K562 (cell line): ENCODE measurements at regions not wholly inside any gene's neighbourhood (a gene's known extent, or its start where the extent isn't known, plus 50 kb on each side); places are given as distances from the start of the nearest gene placed in this dataset.

Source experiments
- ATAC-seq: fragments of 200-7000 bp; cut with Tn5 transposase; 3 replicates; pipeline ENCODE4 v1.9.1; 2020; ENCODE audit warnings: moderate library complexity
- BruUV-seq: library from RNA; stranded (reverse); fragments of 400-500 nt; replicated peaks from 2 replicates; lab custom pipeline; 2021; lab: Mats Ljungman, UMichigan
- CTCF ChIA-PET: fragments of 300-600 bp; formaldehyde crosslinking; extraction: SDS; loops from one replicate; lab custom pipeline; 2021; ENCODE audit warnings: low intra/inter-chr PET ratio; lab: Yijun Ruan, JAX
- POLR2A ChIA-PET: fragments of 300-600, 350-650 bp; sonication (Branson Sonifier 250); formaldehyde crosslinking; extraction: SDS; loops from one replicate; lab custom pipeline; 2021; ENCODE audit warnings: antibody characterized with exemption, inconsistent platforms; lab: Yijun Ruan, JAX
- DNase-seq, 4 experiments: peaks; one replicate each; pipeline versions ENCODE4 v3.0.0 to v3.0.0-alpha.2; 2011 to 2018; ENCODE audit warnings: low spot score in 3 of 4, mixed read lengths in 3 of 4; ENCODE audit errors: extremely low read depth in 1 of 4
- FAIRE-seq: peaks from 2 replicates; lab custom pipeline; 2011; peaks lifted over from hg19 to GRCh38; lab: Jason Lieb, UNC
- H2AFZ ChIP-seq: 2 replicates; pipeline ENCODE4 v1.6.0; 2011; ENCODE audit warnings: low read depth, low read length, control low read depth, inconsistent platforms
- H3K27ac ChIP-seq: fragments of 200-600 bp; 3 replicates; pipeline ENCODE4 v1.8.0; 2011; ENCODE audit warnings: low read depth, mild to moderate bottlenecking, control low read depth, inconsistent platforms, low read length, moderate library complexity, mixed read lengths; ENCODE audit errors: extremely low read depth
- H3K27me3 ChIP-seq, 2 experiments: fragments of 300-600 bp in 1 of 2; 2 replicates in 1 of 2; 3 replicates in 1 of 2; pipeline versions ENCODE4 v1.6.0 to v1.8.0; 2011; ENCODE audit warnings: inconsistent platforms in 2 of 2, low read length in 2 of 2, mild to moderate bottlenecking in 1 of 2, mixed read lengths in 1 of 2, moderate library complexity in 1 of 2; ENCODE audit not compliant: control insufficient read depth in 2 of 2, insufficient read depth in 2 of 2
- H3K36me3 ChIP-seq: fragments of 300-600 bp; 3 replicates; pipeline ENCODE4 v1.8.0; 2011; ENCODE audit warnings: mild to moderate bottlenecking, low read length, inconsistent platforms; ENCODE audit not compliant: control insufficient read depth, insufficient read depth
- H3K4me1 ChIP-seq, 2 experiments: fragments of 200-600 bp in 1 of 2; replicated peaks in 1 of 2; 2 replicates in 1 of 2; 3 replicates in 1 of 2; pipeline versions ENCODE4 v1.5.1 to v1.8.0; 2011; ENCODE audit warnings: inconsistent platforms in 2 of 2, low read length in 2 of 2, mild to moderate bottlenecking in 1 of 2, mixed read lengths in 1 of 2, moderate library complexity in 1 of 2; ENCODE audit not compliant: control insufficient read depth in 2 of 2, insufficient read depth in 2 of 2
- H3K4me2 ChIP-seq: 2 replicates; pipeline ENCODE4 v1.6.1; 2011; ENCODE audit warnings: low read length, control low read depth, inconsistent platforms, mixed read lengths; ENCODE audit not compliant: insufficient read depth
- H3K4me3 ChIP-seq: fragments of 200-600 bp; sonication (generic), shearing (Covaris generic); 2 replicates; pipeline ENCODE4 v1.5.1; 2016; ENCODE audit warnings: control low read depth, inconsistent platforms
- H3K79me2 ChIP-seq: fragments of 200-600 bp; 3 replicates; pipeline ENCODE4 v1.8.0; 2011; ENCODE audit warnings: low read length, inconsistent platforms; ENCODE audit not compliant: control insufficient read depth, insufficient read depth
- H3K9ac ChIP-seq, 2 experiments: 2 replicates each; pipeline versions ENCODE4 v1.6.0 to v1.6.1; 2011; ENCODE audit warnings: low read depth in 2 of 2, low read length in 2 of 2, control low read depth in 1 of 2, inconsistent platforms in 1 of 2, mild to moderate bottlenecking in 1 of 2, mixed read lengths in 1 of 2; ENCODE audit not compliant: insufficient read depth in 1 of 2
- H3K9me1 ChIP-seq: one replicate; pipeline ENCODE4 v1.6.0; 2011; ENCODE audit warnings: inconsistent platforms, mild to moderate bottlenecking, low read length, moderate library complexity; ENCODE audit not compliant: control insufficient read depth, insufficient read depth
- H3K9me3 ChIP-seq: replicated peaks from 2 replicates; pipeline ENCODE4 v1.5.1; 2011; ENCODE audit warnings: low read depth, low read length, inconsistent platforms; ENCODE audit not compliant: control insufficient read depth, insufficient read depth
- H4K20me1 ChIP-seq: replicated peaks from 2 replicates; pipeline ENCODE4 v1.6.1; 2011; ENCODE audit warnings: low read length, inconsistent platforms, mixed read lengths; ENCODE audit not compliant: control insufficient read depth, insufficient read depth
- CXXC5 ChIP-seq: fragments of 250-450 bp; sonication (Bioruptor Pico); IDR thresholded peaks from 2 replicates; pipeline ENCODE4 v1.8.0; 2022; ENCODE audit warnings: inconsistent platforms, mild to moderate bottlenecking, moderate library complexity
- IRF9 ChIP-seq: fragments of 450-650 bp; IDR thresholded peaks from 2 replicates; pipeline ENCODE4 v1.6.1; 2016; ENCODE audit warnings: missing biosample characterization, missing genetic modification characterization
- JUND ChIP-seq, 2 experiments: IDR thresholded peaks; 2 replicates in 1 of 2; 3 replicates in 1 of 2; pipeline ENCODE4 v1.6.1; 2011; ENCODE audit warnings: borderline replicate concordance in 2 of 2, low read depth in 2 of 2, low read length in 2 of 2, improper control_type of control experiment in 1 of 2, missing biosample characterization in 1 of 2, missing genetic modification characterization in 1 of 2, missing genetic modification reagents in 1 of 2
- NR2C1 ChIP-seq, 2 experiments: fragments of 450-650 bp; IDR thresholded peaks; 2 replicates each; pipeline ENCODE4 v1.6.1; 2017; ENCODE audit warnings: mild to moderate bottlenecking in 2 of 2, antibody characterized with exemption in 1 of 2, inconsistent platforms in 1 of 2, missing compliant biosample characterization in 1 of 2, missing genetic modification characterization in 1 of 2
- RUNX1 ChIP-seq: sonication (generic); IDR thresholded peaks from 2 replicates; pipeline ENCODE4 v1.6.1; 2016; ENCODE audit warnings: antibody characterized with exemption, low read depth
- SRSF3 ChIP-seq: fragments of 200-400 bp; formaldehyde crosslinking; IDR thresholded peaks from 2 replicates; pipeline ENCODE4 v1.6.1; 2016; ENCODE audit warnings: mild to moderate bottlenecking, low read length, moderate library complexity; ENCODE audit not compliant: insufficient read depth
- ZFX ChIP-seq: sonication (generic); formaldehyde crosslinking; IDR thresholded peaks from 2 replicates; pipeline ENCODE4 v1.8.0; 2022; ENCODE audit warnings: mild to moderate bottlenecking, missing genetic modification reagents, moderate library complexity
- ZNF583 ChIP-seq: fragments of 250-450 bp; sonication (Bioruptor Pico); IDR thresholded peaks from 2 replicates; pipeline ENCODE4 v1.4.0; 2020
- WGBS: fragments of 100-300 bp; shearing (Covaris generic); methylation state at CpG from one replicate; pipeline ENCODE4 v1.1.6; 2016; ENCODE audit warnings: low coverage, mixed read lengths; ENCODE audit not compliant: insufficient coverage; ENCODE audit errors: missing lambda C conversion rate; 5-methylcytosine and 5-hydroxymethylcytosine counted together
- in situ Hi-C: fragments of 300-500 bp; cut with MboI; formaldehyde crosslinking; loops from 4 replicates; pipeline ENCODE4 v1.15.0; 2018; ENCODE audit warnings: inconsistent platforms, mixed read lengths
- intact Hi-C: fragments of 100-400 bp; cut with micrococcal nuclease; formaldehyde crosslinking; loops from 2 replicates; pipeline ENCODE4 v1.14.2; 2022
- TF ChIP-seq, protein P1 (sequence below): fragments of 450-650 bp; IDR thresholded peaks from 2 replicates; pipeline ENCODE4 v1.6.1; 2017; ENCODE audit warnings: antibody characterized with exemption, mild to moderate bottlenecking
- TF ChIP-seq, protein P2 (sequence below), 2 experiments: fragments of 450-650 bp; IDR thresholded peaks; 2 replicates each; pipeline ENCODE4 v1.6.1; 2018; ENCODE audit warnings: mild to moderate bottlenecking in 2 of 2, low read depth in 1 of 2; ENCODE audit not compliant: partially characterized antibody in 2 of 2

DNA sequence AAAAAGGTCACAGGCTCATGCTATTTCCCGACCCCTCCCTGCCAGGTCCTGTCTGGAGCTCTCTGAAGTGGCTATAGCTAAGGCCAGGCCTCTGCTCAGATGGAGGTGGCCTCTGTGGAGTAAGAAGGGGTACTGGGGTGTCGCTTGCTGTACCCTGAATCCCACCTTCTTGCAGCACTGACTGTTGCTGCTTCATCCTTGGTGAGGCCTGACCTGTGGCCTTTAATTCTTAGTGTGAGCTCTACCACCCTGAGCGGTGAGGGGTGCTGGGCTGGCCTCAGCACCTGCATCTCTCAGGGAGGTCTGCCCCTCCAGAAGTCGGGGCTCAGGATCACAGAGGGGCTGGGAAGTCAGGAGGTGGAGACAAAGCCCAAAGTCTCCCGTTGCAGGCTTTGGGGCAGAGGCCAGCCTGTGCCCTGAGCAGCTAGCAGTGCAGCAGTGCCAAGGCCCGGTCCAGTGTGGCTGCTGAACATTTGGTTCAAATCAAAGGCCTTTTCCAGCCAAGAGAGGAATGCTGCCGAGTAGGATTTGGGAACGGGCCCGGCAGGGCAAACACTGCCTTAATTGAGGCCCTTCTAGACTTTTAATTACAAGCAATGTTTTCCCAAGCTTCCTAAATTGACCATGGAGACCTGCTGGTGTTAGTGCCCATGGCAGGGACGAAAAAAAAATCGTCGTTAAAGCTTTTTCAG, 133.5 kb upstream of the HAAO start:
- CTCF ChIA-PET = no interaction called here
- peak overlapping the region; percentile 95 for H2AFZ ChIP-seq
- no peaks in the 10 kb centered on the region for H3K79me2 ChIP-seq
- H3K4me1 ChIP-seq = peaks cover 63 to 77% of the 10 kb centered on the region in 2 experiments
- no peak for FAIRE-seq
- no peaks in the 10 kb centered on the region for H3K9me3 ChIP-seq
- no TSS peak for BruUV-seq
- no peaks in the 10 kb centered on the region for H3K36me3 ChIP-seq
- peak overlapping the region; percentile 91 for H3K27ac ChIP-seq
- H3K4me3 ChIP-seq = no peak overlapping the region
- H3K9me1 ChIP-seq = peaks cover 5% of the 10 kb centered on the region
- peak overlapping the region; percentile 16; the same call in 1 of the 2 replicates for H3K4me2 ChIP-seq
- H4K20me1 ChIP-seq = no peaks in the 10 kb centered on the region
- POLR2A ChIA-PET = interaction anchor here (0.7 to 2.6 kb wide), 4 partner anchors 8 to 36 kb away, joined by 3 to 11 read pairs (median 4); no protein-coding TSS in a partner anchor
- TF ChIP-seq JUND (IDR thresholded peaks at IDR 0.05; ENCODE audit: borderline replicate concordance, low read depth, low read length) (no peak), JUND (tag; IDR thresholded peaks at IDR 0.05; ENCODE audit: borderline replicate concordance, low read depth, low read length) (0 out of 3 replicates have a peak, but pooled peaks have one; percentile 4), IRF9 (tag) (no peak), ZFX (0 out of 2 replicates have a peak, but pooled peaks have one; percentile 43), SRSF3 (0 out of 2 replicates have a peak, but pooled peaks have one; percentile 19), RUNX1 (no peak), ZNF583 (CRISPR knock-in tag) (0 out of 2 replicates have a peak, but pooled peaks have one; percentile 8), CXXC5 (CRISPR knock-in tag) (peak; percentile 20; the same call in 1 of the 2 replicates), NR2C1 (IDR thresholded peaks at IDR 0.05) (peak; percentile 13; the same call in 1 of the 2 replicates), NR2C1 (tag; IDR thresholded peaks at IDR 0.05) (no peak)
- TF ChIP-seq, protein P1, sequence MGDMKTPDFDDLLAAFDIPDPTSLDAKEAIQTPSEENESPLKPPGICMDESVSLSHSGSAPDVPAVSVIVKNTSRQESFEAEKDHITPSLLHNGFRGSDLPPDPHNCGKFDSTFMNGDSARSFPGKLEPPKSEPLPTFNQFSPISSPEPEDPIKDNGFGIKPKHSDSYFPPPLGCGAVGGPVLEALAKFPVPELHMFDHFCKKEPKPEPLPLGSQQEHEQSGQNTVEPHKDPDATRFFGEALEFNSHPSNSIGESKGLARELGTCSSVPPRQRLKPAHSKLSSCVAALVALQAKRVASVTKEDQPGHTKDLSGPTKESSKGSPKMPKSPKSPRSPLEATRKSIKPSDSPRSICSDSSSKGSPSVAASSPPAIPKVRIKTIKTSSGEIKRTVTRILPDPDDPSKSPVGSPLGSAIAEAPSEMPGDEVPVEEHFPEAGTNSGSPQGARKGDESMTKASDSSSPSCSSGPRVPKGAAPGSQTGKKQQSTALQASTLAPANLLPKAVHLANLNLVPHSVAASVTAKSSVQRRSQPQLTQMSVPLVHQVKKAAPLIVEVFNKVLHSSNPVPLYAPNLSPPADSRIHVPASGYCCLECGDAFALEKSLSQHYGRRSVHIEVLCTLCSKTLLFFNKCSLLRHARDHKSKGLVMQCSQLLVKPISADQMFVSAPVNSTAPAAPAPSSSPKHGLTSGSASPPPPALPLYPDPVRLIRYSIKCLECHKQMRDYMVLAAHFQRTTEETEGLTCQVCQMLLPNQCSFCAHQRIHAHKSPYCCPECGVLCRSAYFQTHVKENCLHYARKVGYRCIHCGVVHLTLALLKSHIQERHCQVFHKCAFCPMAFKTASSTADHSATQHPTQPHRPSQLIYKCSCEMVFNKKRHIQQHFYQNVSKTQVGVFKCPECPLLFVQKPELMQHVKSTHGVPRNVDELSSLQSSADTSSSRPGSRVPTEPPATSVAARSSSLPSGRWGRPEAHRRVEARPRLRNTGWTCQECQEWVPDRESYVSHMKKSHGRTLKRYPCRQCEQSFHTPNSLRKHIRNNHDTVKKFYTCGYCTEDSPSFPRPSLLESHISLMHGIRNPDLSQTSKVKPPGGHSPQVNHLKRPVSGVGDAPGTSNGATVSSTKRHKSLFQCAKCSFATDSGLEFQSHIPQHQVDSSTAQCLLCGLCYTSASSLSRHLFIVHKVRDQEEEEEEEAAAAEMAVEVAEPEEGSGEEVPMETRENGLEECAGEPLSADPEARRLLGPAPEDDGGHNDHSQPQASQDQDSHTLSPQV = peak; percentile 17; the same call in 1 of the 2 replicates
- TF ChIP-seq, protein P2, sequence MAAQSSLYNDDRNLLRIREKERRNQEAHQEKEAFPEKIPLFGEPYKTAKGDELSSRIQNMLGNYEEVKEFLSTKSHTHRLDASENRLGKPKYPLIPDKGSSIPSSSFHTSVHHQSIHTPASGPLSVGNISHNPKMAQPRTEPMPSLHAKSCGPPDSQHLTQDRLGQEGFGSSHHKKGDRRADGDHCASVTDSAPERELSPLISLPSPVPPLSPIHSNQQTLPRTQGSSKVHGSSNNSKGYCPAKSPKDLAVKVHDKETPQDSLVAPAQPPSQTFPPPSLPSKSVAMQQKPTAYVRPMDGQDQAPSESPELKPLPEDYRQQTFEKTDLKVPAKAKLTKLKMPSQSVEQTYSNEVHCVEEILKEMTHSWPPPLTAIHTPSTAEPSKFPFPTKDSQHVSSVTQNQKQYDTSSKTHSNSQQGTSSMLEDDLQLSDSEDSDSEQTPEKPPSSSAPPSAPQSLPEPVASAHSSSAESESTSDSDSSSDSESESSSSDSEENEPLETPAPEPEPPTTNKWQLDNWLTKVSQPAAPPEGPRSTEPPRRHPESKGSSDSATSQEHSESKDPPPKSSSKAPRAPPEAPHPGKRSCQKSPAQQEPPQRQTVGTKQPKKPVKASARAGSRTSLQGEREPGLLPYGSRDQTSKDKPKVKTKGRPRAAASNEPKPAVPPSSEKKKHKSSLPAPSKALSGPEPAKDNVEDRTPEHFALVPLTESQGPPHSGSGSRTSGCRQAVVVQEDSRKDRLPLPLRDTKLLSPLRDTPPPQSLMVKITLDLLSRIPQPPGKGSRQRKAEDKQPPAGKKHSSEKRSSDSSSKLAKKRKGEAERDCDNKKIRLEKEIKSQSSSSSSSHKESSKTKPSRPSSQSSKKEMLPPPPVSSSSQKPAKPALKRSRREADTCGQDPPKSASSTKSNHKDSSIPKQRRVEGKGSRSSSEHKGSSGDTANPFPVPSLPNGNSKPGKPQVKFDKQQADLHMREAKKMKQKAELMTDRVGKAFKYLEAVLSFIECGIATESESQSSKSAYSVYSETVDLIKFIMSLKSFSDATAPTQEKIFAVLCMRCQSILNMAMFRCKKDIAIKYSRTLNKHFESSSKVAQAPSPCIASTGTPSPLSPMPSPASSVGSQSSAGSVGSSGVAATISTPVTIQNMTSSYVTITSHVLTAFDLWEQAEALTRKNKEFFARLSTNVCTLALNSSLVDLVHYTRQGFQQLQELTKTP (IDR thresholded peaks at IDR 0.05; ENCODE audit: low read depth in 1 of 2, partially characterized antibody in 2 of 2) = no peak
- TF ChIP-seq, all 486 proteins: peak for 7
- intact Hi-C loops = no loop called here
- DNase-seq = no peak
- H3K27me3 ChIP-seq = no peaks in the 10 kb centered on the region
- in situ Hi-C loops = no loop called here
- ATAC-seq = no peak
- H3K9ac ChIP-seq = peak overlapping the region; percentile 33 to 84; a peak in 3 of 4 replicates
- WGBS = 73% methylated on average over 12 of the region's 12 CpGs
